WTC11 (cell line): ENCODE measurements at regions not wholly inside any gene's neighbourhood (a gene's known extent, or its start where the extent isn't known, plus 50 kb on each side); places are given as distances from the start of the nearest gene placed in this dataset.

Experiments used
- ATAC-seq: fragments of 200-7000 bp; cut with Tn5 transposase; 2 replicates; pipeline ENCODE4 v1.10.0; 2021; ENCODE audit warnings: mild to moderate bottlenecking, moderate library complexity
- CTCF ChIA-PET: fragments of 300-600 bp; sonication (Branson Sonifier 250); formaldehyde crosslinking; loops from one replicate; lab custom pipeline; 2021; ENCODE audit warnings: antibody characterized with exemption; lab: Charles Lee
- POLR2A ChIA-PET: fragments of 350-600 bp; sonication (Branson Sonifier 250); formaldehyde crosslinking; loops from one replicate; lab custom pipeline; 2021; ENCODE audit warnings: antibody characterized with exemption; lab: Charles Lee
- DNase-seq: peaks from one replicate; pipeline ENCODE4 v3.0.0; 2021; ENCODE audit warnings: low spot score
- H3K27ac Mint-ChIP-seq: 2 replicates; pipeline ENCODE4 v1.8.0; 2021; ENCODE audit warnings: mixed read lengths
- H3K27me3 Mint-ChIP-seq: 2 replicates; pipeline ENCODE4 v1.8.0; 2021; ENCODE audit warnings: low read depth, mild to moderate bottlenecking, moderate library complexity, mixed read lengths
- H3K36me3 Mint-ChIP-seq: 2 replicates; pipeline ENCODE4 v1.8.0; 2021; ENCODE audit warnings: mixed read lengths
- H3K4me1 Mint-ChIP-seq: 2 replicates; pipeline ENCODE4 v1.8.0; 2022; ENCODE audit warnings: mixed read lengths
- H3K4me3 Mint-ChIP-seq: 2 replicates; pipeline ENCODE4 v1.8.0; 2021; ENCODE audit warnings: mild to moderate bottlenecking, moderate library complexity, mixed read lengths
- H3K9me3 Mint-ChIP-seq: 2 replicates; pipeline ENCODE4 v1.8.0; 2021; ENCODE audit warnings: mixed read lengths
- ATF3 ChIP-seq: sonication (generic); formaldehyde crosslinking; conservative IDR thresholded peaks from 2 replicates; pipeline ENCODE4 v1.8.1; 2022; ENCODE audit warnings: mild to moderate bottlenecking, missing genetic modification reagents
- CDX4 ChIP-seq: fragments of 250-450 bp; sonication (Bioruptor Pico); IDR thresholded peaks from 2 replicates; pipeline ENCODE4 v1.9.0; 2021; ENCODE audit warnings: moderate library complexity, mild to moderate bottlenecking, inconsistent platforms, borderline replicate concordance
- CTCF ChIP-seq: fragments of 200-600 bp; IDR thresholded peaks from 2 replicates; pipeline ENCODE4 v1.8.0; 2022; ENCODE audit warnings: antibody characterized with exemption
- E2F1 ChIP-seq: sonication (generic); formaldehyde crosslinking; IDR thresholded peaks from 2 replicates; pipeline ENCODE4 v1.8.0; 2022; ENCODE audit warnings: mild to moderate bottlenecking, missing genetic modification reagents
- ELF4 ChIP-seq: sonication (generic); formaldehyde crosslinking; IDR thresholded peaks from 2 replicates; pipeline ENCODE4 v1.8.1; 2022; ENCODE audit warnings: low read depth, mild to moderate bottlenecking, moderate library complexity, missing genetic modification reagents
- FOXJ3 ChIP-seq: sonication (generic); formaldehyde crosslinking; IDR thresholded peaks from 2 replicates; pipeline ENCODE4 v1.9.0; 2021; ENCODE audit warnings: missing genetic modification reagents, mild to moderate bottlenecking, borderline replicate concordance
- GRHL2 ChIP-seq: fragments of 250-450 bp; sonication (Bioruptor Pico); IDR thresholded peaks from 2 replicates; pipeline ENCODE4 v1.8.0; 2022; ENCODE audit warnings: mild to moderate bottlenecking, moderate library complexity; ENCODE audit not compliant: insufficient replicate concordance, severe bottlenecking
- NFYB ChIP-seq: sonication (generic); formaldehyde crosslinking; conservative IDR thresholded peaks from 2 replicates; pipeline ENCODE4 v1.8.0; 2022; ENCODE audit warnings: low read depth, missing genetic modification reagents
- NR2C2 ChIP-seq: sonication (generic); formaldehyde crosslinking; IDR thresholded peaks from 2 replicates; pipeline ENCODE4 v1.8.0; 2022; ENCODE audit warnings: mild to moderate bottlenecking, missing genetic modification reagents
- NR3C1 ChIP-seq: sonication (generic); formaldehyde crosslinking; conservative IDR thresholded peaks from 2 replicates; pipeline ENCODE4 v1.8.1; 2023; ENCODE audit warnings: low read depth, mild to moderate bottlenecking, missing genetic modification reagents
- RORB ChIP-seq: fragments of 250-450 bp; sonication (Bioruptor Pico); IDR thresholded peaks from 2 replicates; pipeline ENCODE4 v1.9.0; 2021; ENCODE audit warnings: mild to moderate bottlenecking
- SMAD4 ChIP-seq: sonication (generic); formaldehyde crosslinking; IDR thresholded peaks from 2 replicates; pipeline ENCODE4 v1.8.0; 2022; ENCODE audit warnings: mild to moderate bottlenecking, missing genetic modification reagents
- TCF7 ChIP-seq: sonication (generic); formaldehyde crosslinking; IDR thresholded peaks from 2 replicates; pipeline ENCODE4 v1.8.0; 2022; ENCODE audit warnings: mild to moderate bottlenecking, low read depth, missing genetic modification reagents, moderate library complexity
- TEAD4 ChIP-seq: sonication (generic); formaldehyde crosslinking; IDR thresholded peaks from 2 replicates; pipeline ENCODE4 v1.8.0; 2022; ENCODE audit warnings: mild to moderate bottlenecking, missing genetic modification reagents
- TP53 ChIP-seq: sonication (generic); formaldehyde crosslinking; IDR thresholded peaks from 2 replicates; pipeline ENCODE4 v1.8.1; 2023; ENCODE audit warnings: mild to moderate bottlenecking, missing genetic modification reagents
- USF2 ChIP-seq: sonication (generic); formaldehyde crosslinking; IDR thresholded peaks from 2 replicates; pipeline ENCODE4 v1.8.1; 2023; ENCODE audit warnings: mild to moderate bottlenecking, missing genetic modification reagents, moderate library complexity
- ZMAT4 ChIP-seq: fragments of 250-450 bp; sonication (Bioruptor Pico); IDR thresholded peaks from 2 replicates; pipeline ENCODE4 v1.9.0; 2021; ENCODE audit warnings: mild to moderate bottlenecking
- ZNF263 ChIP-seq: sonication (generic); formaldehyde crosslinking; IDR thresholded peaks from 2 replicates; pipeline ENCODE4 v1.8.1; 2022; ENCODE audit warnings: low read depth, mild to moderate bottlenecking, moderate library complexity, missing genetic modification reagents
- ZSCAN18 ChIP-seq: fragments of 250-450 bp; sonication (Bioruptor Pico); IDR thresholded peaks from 2 replicates; pipeline ENCODE4 v2.1.2; 2022; ENCODE audit warnings: mild to moderate bottlenecking, moderate library complexity

- POLR2A ChIA-PET = no interaction called here
- no peaks in the 10 kb centered on the region; the same call in 1 of the 2 replicates for H3K27me3 Mint-ChIP-seq
- TF ChIP-seq FOXJ3 (CRISPR knock-in tag) (no peak), CDX4 (CRISPR knock-in tag) (no peak), TEAD4 (CRISPR knock-in tag) (no peak), TP53 (CRISPR knock-in tag) (no peak), CTCF (no peak), ATF3 (no peak), ZNF263 (CRISPR knock-in tag) (no peak), E2F1 (no peak), USF2 (CRISPR knock-in tag) (no peak), NFYB (no peak)
- H3K27ac Mint-ChIP-seq = no peak overlapping the region
- DNase-seq (no peak), ATAC-seq (no peak)
- CTCF ChIA-PET = no interaction called here
- H3K4me3 Mint-ChIP-seq = no peak overlapping the region
- H3K4me1 Mint-ChIP-seq = peaks cover 20% of the 10 kb centered on the region
- H3K36me3 Mint-ChIP-seq = no peaks in the 10 kb centered on the region
- H3K9me3 Mint-ChIP-seq = no peaks in the 10 kb centered on the region
These were observed 77.3 kb upstream of the LIMCH1 start for GRCh38 chr4:41460641-41461040.

GRCh38 chr4:41461780-41462307 is 76.1 kb upstream of the LIMCH1 start:
- no peaks in the 10 kb centered on the region for H3K9me3 Mint-ChIP-seq
- no peak for DNase-seq
- TF ChIP-seq TCF7 (CRISPR knock-in tag) (no peak), NR2C2 (CRISPR knock-in tag) (no peak), SMAD4 (no peak), ZNF263 (CRISPR knock-in tag) (no peak), ZSCAN18 (CRISPR knock-in tag) (no peak), GRHL2 (CRISPR knock-in tag) (no peak), ZMAT4 (CRISPR knock-in tag) (no peak), ELF4 (CRISPR knock-in tag) (no peak), NR3C1 (no peak), RORB (no peak)
- H3K27me3 Mint-ChIP-seq = no peaks in the 10 kb centered on the region; the same call in 1 of the 2 replicates
- H3K4me1 Mint-ChIP-seq = peaks cover 8% of the 10 kb centered on the region; the same call in 1 of the 2 replicates
- no peak overlapping the region for H3K4me3 Mint-ChIP-seq
- H3K27ac Mint-ChIP-seq = no peak overlapping the region
- POLR2A ChIA-PET = no interaction called here
- no peak for ATAC-seq
- CTCF ChIA-PET = no interaction called here
- no peaks in the 10 kb centered on the region for H3K36me3 Mint-ChIP-seq
